Progenitor cell of endocrine pancreas (in vitro differentiated cells): ENCODE measurements at regions not wholly inside any gene's neighbourhood (a gene's known extent, or its start where the extent isn't known, plus 50 kb on each side); places are given as distances from the start of the nearest gene placed in this dataset.

Source experiments
- DNase-seq: peaks from one replicate; pipeline ENCODE4 v3.0.0; 2021; ENCODE audit warnings: low spot score; ENCODE audit not compliant: unreplicated experiment
- H3K27ac Mint-ChIP-seq: 2 replicates; pipeline ENCODE4 v1.8.0; 2021; ENCODE audit warnings: mild to moderate bottlenecking, moderate library complexity, mixed read lengths
- H3K27me3 Mint-ChIP-seq: 2 replicates; pipeline ENCODE4 v1.8.0; 2021; ENCODE audit warnings: mixed read lengths
- H3K36me3 Mint-ChIP-seq: 2 replicates; pipeline ENCODE4 v1.8.0; 2022; ENCODE audit warnings: mixed read lengths; ENCODE audit not compliant: insufficient read depth
- H3K4me1 Mint-ChIP-seq: 2 replicates; pipeline ENCODE4 v1.8.0; 2021; ENCODE audit warnings: low read depth, mixed read lengths
- H3K4me3 Mint-ChIP-seq: 2 replicates; pipeline ENCODE4 v1.8.0; 2021; ENCODE audit warnings: low read depth, mild to moderate bottlenecking, moderate library complexity, mixed read lengths
- H3K9me3 Mint-ChIP-seq: 2 replicates; pipeline ENCODE4 v1.8.0; 2021; ENCODE audit warnings: low read depth, mixed read lengths
- CTCF ChIP-seq: fragments of 200-600 bp; sonication (generic); IDR thresholded peaks from one replicate; pipeline ENCODE4 v1.5.0; 2021; ENCODE audit warnings: antibody characterized with exemption, mild to moderate bottlenecking; ENCODE audit not compliant: unreplicated experiment

- H3K27me3 Mint-ChIP-seq: no peaks in the 10 kb centered on the region
- no peak for DNase-seq
- no peak overlapping the region for H3K27ac Mint-ChIP-seq
- no peaks in the 10 kb centered on the region for H3K36me3 Mint-ChIP-seq
- no peak overlapping the region for H3K4me3 Mint-ChIP-seq
- peaks cover 18% of the 10 kb centered on the region for H3K9me3 Mint-ChIP-seq
- no peak for TF ChIP-seq CTCF
- peaks cover 6% of the 10 kb centered on the region for H3K4me1 Mint-ChIP-seq
Observed at GRCh38 chr2:153152036-153152435, 326.5 kb downstream of the RPRM start.

GRCh38 chr2:153145470-153145978, 333.0 kb downstream of the RPRM start:
- Mint-ChIP-seq H3K4me1 (peaks cover 6% of the 10 kb centered on the region), H3K27ac (no peak overlapping the region), H3K9me3 (no peaks in the 10 kb centered on the region), H3K27me3 (no peaks in the 10 kb centered on the region), H3K4me3 (no peak overlapping the region), H3K36me3 (no peaks in the 10 kb centered on the region)
- no peak for TF ChIP-seq CTCF
- no peak for DNase-seq

- peaks cover 2% of the 10 kb centered on the region for H3K4me1 Mint-ChIP-seq
- H3K9me3 Mint-ChIP-seq: no peaks in the 10 kb centered on the region
- TF ChIP-seq CTCF: no peak
- no peak for DNase-seq
- no peak overlapping the region for H3K27ac Mint-ChIP-seq
- no peak overlapping the region for H3K4me3 Mint-ChIP-seq
- no peaks in the 10 kb centered on the region for H3K36me3 Mint-ChIP-seq
- H3K27me3 Mint-ChIP-seq: peaks cover 3% of the 10 kb centered on the region
Observed at GRCh38 chr2:153143540-153143939, 335.0 kb downstream of the RPRM start.

- no peak for DNase-seq
- H3K9me3 Mint-ChIP-seq: no peaks in the 10 kb centered on the region
- H3K36me3 Mint-ChIP-seq: no peaks in the 10 kb centered on the region
- H3K27me3 Mint-ChIP-seq: peaks cover 3% of the 10 kb centered on the region
- no peak overlapping the region for H3K4me3 Mint-ChIP-seq
- TF ChIP-seq CTCF: no peak
- H3K27ac Mint-ChIP-seq: no peak overlapping the region
- no peaks in the 10 kb centered on the region for H3K4me1 Mint-ChIP-seq
Observed at GRCh38 chr2:153140498-153140897, 338.1 kb downstream of the RPRM start.

GRCh38 chr2:153138651-153139375, 339.7 kb downstream of the RPRM start:
- Mint-ChIP-seq H3K4me3 (no peak overlapping the region), H3K9me3 (no peaks in the 10 kb centered on the region), H3K27me3 (peaks cover 3% of the 10 kb centered on the region), H3K4me1 (no peaks in the 10 kb centered on the region), H3K36me3 (no peaks in the 10 kb centered on the region), H3K27ac (no peak overlapping the region)
- no peak for DNase-seq
- TF ChIP-seq CTCF: no peak
